ENCODE measurements at regions not wholly inside any gene's neighbourhood (a gene's known extent, or its start where the extent isn't known, plus 50 kb on each side); places are given as distances from the start of the nearest gene placed in this dataset.

DNA sequence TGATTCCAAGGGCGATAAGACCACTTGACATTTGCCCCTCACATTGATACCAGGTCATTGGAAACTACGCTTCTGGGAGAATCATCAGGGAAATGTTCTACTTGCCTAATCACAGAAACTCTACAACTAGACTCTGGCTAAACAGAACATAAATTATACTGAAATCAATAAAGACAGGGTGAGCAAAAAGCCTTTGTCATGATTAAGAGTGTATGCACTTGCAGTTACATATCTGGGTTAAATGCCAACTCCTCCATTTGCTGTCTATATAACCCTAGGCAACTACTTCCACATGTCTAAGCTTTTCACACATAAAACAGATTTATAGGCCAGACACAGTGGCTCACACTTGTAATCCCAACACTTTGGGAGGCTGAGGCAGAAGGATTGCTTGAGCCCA, 125.7 kb downstream of the PHLDA1 start:
- no peak for ATAC-seq
- Histone ChIP-seq H3K27ac (peak overlapping the region; percentile 15 to 59; a peak in 4 of 6 replicates), H3K4me1 (peaks cover 26% of the 10 kb centered on the region), H3K4me2 (no peak overlapping the region), H3K9me3 (no peaks in the 10 kb centered on the region), H3K4me3 (no peak overlapping the region)
- ChIA-PET POLR2A (no interaction called here), CTCF (no interaction called here)
- WGBS (ENCODE audit: missing lambda C conversion rate), result 97% methylated on average over 2 of the region's 2 CpGs
- no peak for TF ChIP-seq ZFP36 (IDR thresholded peaks at IDR 0.05; ENCODE audit: borderline replicate concordance, partially characterized antibody)
- no peak for TF ChIP-seq JUNB (IDR thresholded peaks at IDR 0.05)
- TF ChIP-seq PHF8 (IDR thresholded peaks at IDR 0.05; ENCODE audit: borderline replicate concordance, low read depth), result no peak
- no peak for TF ChIP-seq CBX2 (IDR thresholded peaks at IDR 0.05; ENCODE audit: borderline replicate concordance, low read depth)
- no peak for TF ChIP-seq NPAS2 (CRISPR knock-in tag; IDR thresholded peaks at IDR 0.05; ENCODE audit: borderline replicate concordance)
- no peak for TF ChIP-seq RFX5 (IDR thresholded peaks at IDR 0.05)
- no peak for TF ChIP-seq CHD2 (IDR thresholded peaks at IDR 0.05; ENCODE audit: low read length, partially characterized antibody)
- TF ChIP-seq RCOR1 (IDR thresholded peaks at IDR 0.05; ENCODE audit: low read depth, low read length), result no peak
- TF ChIP-seq, protein P1, sequence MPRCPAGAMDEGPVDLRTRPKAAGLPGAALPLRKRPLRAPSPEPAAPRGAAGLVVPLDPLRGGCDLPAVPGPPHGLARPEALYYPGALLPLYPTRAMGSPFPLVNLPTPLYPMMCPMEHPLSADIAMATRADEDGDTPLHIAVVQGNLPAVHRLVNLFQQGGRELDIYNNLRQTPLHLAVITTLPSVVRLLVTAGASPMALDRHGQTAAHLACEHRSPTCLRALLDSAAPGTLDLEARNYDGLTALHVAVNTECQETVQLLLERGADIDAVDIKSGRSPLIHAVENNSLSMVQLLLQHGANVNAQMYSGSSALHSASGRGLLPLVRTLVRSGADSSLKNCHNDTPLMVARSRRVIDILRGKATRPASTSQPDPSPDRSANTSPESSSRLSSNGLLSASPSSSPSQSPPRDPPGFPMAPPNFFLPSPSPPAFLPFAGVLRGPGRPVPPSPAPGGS (IDR thresholded peaks at IDR 0.05), result no peak
- no peak for TF ChIP-seq HEYL (CRISPR knock-in tag; IDR thresholded peaks at IDR 0.05)
- TF ChIP-seq MAZ (IDR thresholded peaks at IDR 0.05; ENCODE audit: borderline replicate concordance, low read depth, low read length), result no peak
- DNase-seq (ENCODE audit: low read depth in 1 of 2, low spot score in 1 of 2), result no peak
- FAIRE-seq, result no peak

DNA sequence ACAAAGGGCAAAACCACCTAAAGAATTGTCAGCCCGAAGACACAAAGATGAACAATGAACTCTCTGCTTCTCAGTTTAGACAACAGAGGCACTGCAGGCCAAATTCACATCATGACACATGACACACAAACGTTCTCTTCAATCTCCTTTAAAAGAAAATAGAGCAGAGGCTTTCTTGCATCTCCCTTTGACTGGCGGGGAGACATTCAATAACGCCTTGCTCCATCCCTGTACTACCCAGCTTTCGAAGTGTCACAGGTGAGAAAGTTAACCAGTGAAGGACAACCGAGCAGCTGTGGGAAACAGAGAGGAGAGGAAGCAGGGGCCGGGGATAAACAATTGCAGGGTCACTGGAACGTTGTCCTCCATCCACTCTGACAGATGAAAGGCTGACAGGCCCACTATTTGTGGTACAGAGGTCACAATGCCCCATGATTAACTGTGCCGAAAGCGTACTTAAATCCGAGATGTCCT, 130.8 kb downstream of the PHLDA1 start:
- 77% methylated on average over 11 of the region's 11 CpGs for WGBS (ENCODE audit: missing lambda C conversion rate)
- FAIRE-seq (no peak), ATAC-seq (peak in 1 of 2 experiments; percentile 42; a peak in 2 of 6 replicates), DNase-seq (ENCODE audit: low read depth in 1 of 2, low spot score in 1 of 2) (no peak)
- Histone ChIP-seq H3K27ac (peak overlapping the region in 1 of 2 experiments; percentile 57; a peak in 4 of 6 replicates), H3K4me2 (no peak overlapping the region), H3K9me3 (no peaks in the 10 kb centered on the region), H3K4me3 (no peak overlapping the region), H3K4me1 (no peaks in the 10 kb centered on the region)
- TF ChIP-seq TP53 (CRISPR knock-in tag; IDR thresholded peaks at IDR 0.05), result no peak
- no peak for TF ChIP-seq CEBPB (IDR thresholded peaks at IDR 0.05)
- TF ChIP-seq, protein P2, sequence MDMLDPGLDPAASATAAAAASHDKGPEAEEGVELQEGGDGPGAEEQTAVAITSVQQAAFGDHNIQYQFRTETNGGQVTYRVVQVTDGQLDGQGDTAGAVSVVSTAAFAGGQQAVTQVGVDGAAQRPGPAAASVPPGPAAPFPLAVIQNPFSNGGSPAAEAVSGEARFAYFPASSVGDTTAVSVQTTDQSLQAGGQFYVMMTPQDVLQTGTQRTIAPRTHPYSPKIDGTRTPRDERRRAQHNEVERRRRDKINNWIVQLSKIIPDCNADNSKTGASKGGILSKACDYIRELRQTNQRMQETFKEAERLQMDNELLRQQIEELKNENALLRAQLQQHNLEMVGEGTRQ (IDR thresholded peaks at IDR 0.05), result no peak
- no peak for TF ChIP-seq TFCP2L1 (CRISPR knock-in tag; IDR thresholded peaks at IDR 0.05)
- TF ChIP-seq PHF8 (IDR thresholded peaks at IDR 0.05; ENCODE audit: borderline replicate concordance, low read depth), result no peak
- no peak for TF ChIP-seq ZNF302 (CRISPR knock-in tag; IDR thresholded peaks at IDR 0.05)
- TF ChIP-seq NPAS2 (CRISPR knock-in tag; IDR thresholded peaks at IDR 0.05; ENCODE audit: borderline replicate concordance), result no peak
- TF ChIP-seq CBX8 (IDR thresholded peaks at IDR 0.05), result no peak
- TF ChIP-seq JUN (IDR thresholded peaks at IDR 0.05), result no peak
- TF ChIP-seq RFX5 (IDR thresholded peaks at IDR 0.05), result no peak
- no peak for TF ChIP-seq FOXS1 (CRISPR knock-in tag; IDR thresholded peaks at IDR 0.05)
- POLR2A ChIA-PET, result no interaction called here
- CTCF ChIA-PET, result interaction anchor here (0.7 kb wide), 1 partner anchor 12 kb away, joined by 3 read pairs; no protein-coding TSS in a partner anchor

DNA sequence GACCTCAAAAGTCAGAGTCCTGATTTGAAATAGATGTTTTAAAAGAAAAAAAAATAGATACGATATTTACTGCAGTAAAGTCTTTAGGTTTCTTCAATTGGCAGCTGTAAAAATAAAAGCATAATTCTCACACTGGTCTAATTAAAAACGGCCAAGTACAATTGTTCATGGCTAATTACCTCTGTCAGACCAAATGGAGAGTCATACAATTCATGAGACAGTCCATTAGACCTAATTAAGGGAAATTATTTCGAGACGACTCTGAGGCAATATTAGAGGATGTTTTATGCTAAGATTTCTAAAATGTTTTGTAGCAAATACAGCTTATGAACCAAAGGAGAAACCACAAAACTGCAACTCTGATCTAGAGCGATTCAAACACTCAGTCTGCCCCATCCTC, 131.3 kb downstream of the PHLDA1 start:
- 82% methylated on average over 5 of the region's 5 CpGs for WGBS (ENCODE audit: missing lambda C conversion rate)
- Histone ChIP-seq H3K4me1 (no peaks in the 10 kb centered on the region), H3K27ac (peak overlapping the region in 1 of 2 experiments; percentile 57; a peak in 2 of 6 replicates), H3K4me3 (no peak overlapping the region), H3K9me3 (no peaks in the 10 kb centered on the region), H3K4me2 (no peak overlapping the region)
- ATAC-seq (peak in 1 of 2 experiments; percentile 27; a peak in 1 of 6 replicates), FAIRE-seq (no peak), DNase-seq (ENCODE audit: low read depth in 1 of 2, low spot score in 1 of 2) (no peak)
- POLR2A ChIA-PET, result no interaction called here
- TF ChIP-seq FOSB (CRISPR knock-in tag; IDR thresholded peaks at IDR 0.05) (no peak), RARB (CRISPR knock-in tag; IDR thresholded peaks at IDR 0.05) (no peak), HOXA7 (CRISPR knock-in tag; IDR thresholded peaks at IDR 0.05) (no peak), EHMT2 (IDR thresholded peaks at IDR 0.05; ENCODE audit: low read depth) (no peak), JUN (IDR thresholded peaks at IDR 0.05) (no peak), HOXB13 (CRISPR knock-in tag; IDR thresholded peaks at IDR 0.05; ENCODE audit: low read depth) (no peak)
- CTCF ChIA-PET, result interaction anchor here (0.7 to 1.3 kb wide), 3 partner anchors 13 to 32 kb away, joined by 3 to 4 read pairs (median 3); no protein-coding TSS in a partner anchor
